ENCODE measurements at regions not wholly inside any gene's neighbourhood (a gene's known extent, or its start where the extent isn't known, plus 50 kb on each side); places are given as distances from the start of the nearest gene placed in this dataset.
"Not testable (repeated sequence)": the region's sequence is repeated elsewhere in the genome, so short reads cannot be mapped to it uniquely, and the experiment has no call there.

DNA sequence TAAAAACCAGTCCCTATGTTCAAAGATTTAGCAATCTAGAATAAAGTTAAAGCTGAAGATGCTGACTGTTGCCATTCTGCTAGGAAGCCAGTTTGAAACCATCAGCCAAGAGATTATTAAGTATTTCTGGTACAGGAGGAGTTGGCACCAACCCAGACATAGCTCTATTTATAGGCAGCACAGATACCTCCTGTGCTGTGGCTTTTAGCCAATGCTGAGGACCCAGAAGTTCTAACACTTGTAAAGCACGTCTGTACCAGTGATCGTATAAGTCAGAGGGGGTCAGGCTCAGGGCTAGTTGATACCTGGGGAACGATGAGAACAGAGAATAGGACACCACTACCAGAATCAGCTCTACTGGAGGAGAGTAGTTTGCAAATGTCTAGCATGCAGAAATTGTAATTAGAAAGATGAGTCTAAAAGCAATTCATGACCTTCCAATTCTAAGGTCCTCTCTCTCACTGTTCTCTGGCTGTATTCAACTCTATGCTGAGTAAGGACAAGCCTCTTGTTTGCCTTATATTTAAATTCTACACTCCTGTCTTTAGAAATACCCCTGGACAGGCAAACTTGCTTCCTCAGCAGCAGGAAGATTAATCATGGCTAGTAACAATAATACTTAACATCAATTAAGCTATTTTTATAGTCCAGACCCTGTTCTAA is 96.8 kb upstream of the PALMD start:
- Histone ChIP-seq H3K4me3 (ENCODE audit: low read depth, low read length) (no peak overlapping the region), H3K36me3 (ENCODE audit: control insufficient read depth, insufficient read depth, low read length) (no peaks in the 10 kb centered on the region), H3K27me3 (ENCODE audit: control insufficient read depth, insufficient read depth, low read length) (no peaks in the 10 kb centered on the region)
- TF ChIP-seq CTCF (IDR thresholded peaks at IDR 0.05; ENCODE audit: insufficient read depth, low read length, severe bottlenecking): no peak
- DNase-seq (ENCODE audit: low read depth) (no peak), FAIRE-seq (no peak)

- Histone ChIP-seq H3K27me3 (ENCODE audit: control insufficient read depth, insufficient read depth, low read length) (no peaks in the 10 kb centered on the region), H3K36me3 (ENCODE audit: control insufficient read depth, insufficient read depth, low read length) (no peaks in the 10 kb centered on the region), H3K4me3 (ENCODE audit: low read depth, low read length) (no peak overlapping the region)
- no peak for TF ChIP-seq CTCF (IDR thresholded peaks at IDR 0.05; ENCODE audit: insufficient read depth, low read length, severe bottlenecking)
- FAIRE-seq: no peak
- no peak for DNase-seq (ENCODE audit: low read depth)
Measured at GRCh38 chr1:99550198-99550597, 95.7 kb upstream of the PALMD start.

DNA sequence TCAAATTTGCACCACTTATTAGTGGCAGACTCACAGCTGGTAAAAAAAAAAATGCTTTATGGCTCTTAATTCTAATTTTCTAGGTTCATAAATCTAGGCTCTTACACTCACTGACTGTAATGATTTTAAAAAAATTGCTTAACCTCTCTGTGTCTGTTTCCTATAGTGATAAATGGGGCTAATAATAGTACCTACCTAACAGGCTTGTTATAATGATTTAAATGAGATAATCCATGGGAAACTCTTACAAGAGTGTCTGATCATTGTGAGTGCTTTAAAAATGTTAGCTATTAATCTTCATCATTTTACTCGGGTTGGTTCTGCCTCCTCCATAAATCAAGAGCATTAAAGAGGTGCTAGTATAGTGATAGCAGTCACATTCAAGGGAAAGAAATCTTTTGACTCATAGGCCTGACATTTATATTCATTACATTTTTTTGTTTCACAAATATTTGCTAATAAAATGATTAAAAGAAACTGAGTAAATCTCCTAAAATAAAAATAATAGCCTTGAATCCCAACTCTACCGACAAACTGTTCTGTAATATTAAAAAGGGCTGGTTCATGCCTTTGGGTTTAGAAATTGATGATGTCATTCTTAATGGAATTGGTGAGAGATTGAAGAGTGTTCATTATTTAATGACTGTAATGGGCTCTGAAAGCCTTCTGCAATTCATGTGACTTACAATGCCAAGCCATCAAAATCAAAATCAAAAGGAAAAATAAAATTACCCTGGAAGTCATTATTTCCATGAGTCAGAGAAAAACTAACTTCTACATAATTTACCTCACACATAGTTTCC is 93.9 kb upstream of the PALMD start:
- Histone ChIP-seq H3K27me3 (ENCODE audit: control insufficient read depth, insufficient read depth, low read length) (no peaks in the 10 kb centered on the region), H3K4me3 (ENCODE audit: low read depth, low read length) (no peak overlapping the region), H3K36me3 (ENCODE audit: control insufficient read depth, insufficient read depth, low read length) (no peaks in the 10 kb centered on the region)
- no peak for TF ChIP-seq CTCF (IDR thresholded peaks at IDR 0.05; ENCODE audit: insufficient read depth, low read length, severe bottlenecking)
- FAIRE-seq (no peak), DNase-seq (ENCODE audit: low read depth) (no peak)

GRCh38 chr1:99553301-99553700 is 92.6 kb upstream of the PALMD start:
- DNase-seq (ENCODE audit: low read depth) (no peak), FAIRE-seq (no peak)
- Histone ChIP-seq H3K4me3 (ENCODE audit: low read depth, low read length) (no peak overlapping the region), H3K27me3 (ENCODE audit: control insufficient read depth, insufficient read depth, low read length) (no peaks in the 10 kb centered on the region), H3K36me3 (ENCODE audit: control insufficient read depth, insufficient read depth, low read length) (no peaks in the 10 kb centered on the region)
- no peak for TF ChIP-seq CTCF (IDR thresholded peaks at IDR 0.05; ENCODE audit: insufficient read depth, low read length, severe bottlenecking)

GRCh38 chr1:99553819-99554218 is 92.1 kb upstream of the PALMD start:
- H3K36me3 ChIP-seq (ENCODE audit: control insufficient read depth, insufficient read depth, low read length); H3K27me3 ChIP-seq (ENCODE audit: control insufficient read depth, insufficient read depth, low read length); DNase-seq (ENCODE audit: low read depth); FAIRE-seq; H3K4me3 ChIP-seq (ENCODE audit: low read depth, low read length): not testable (repeated sequence)

DNA sequence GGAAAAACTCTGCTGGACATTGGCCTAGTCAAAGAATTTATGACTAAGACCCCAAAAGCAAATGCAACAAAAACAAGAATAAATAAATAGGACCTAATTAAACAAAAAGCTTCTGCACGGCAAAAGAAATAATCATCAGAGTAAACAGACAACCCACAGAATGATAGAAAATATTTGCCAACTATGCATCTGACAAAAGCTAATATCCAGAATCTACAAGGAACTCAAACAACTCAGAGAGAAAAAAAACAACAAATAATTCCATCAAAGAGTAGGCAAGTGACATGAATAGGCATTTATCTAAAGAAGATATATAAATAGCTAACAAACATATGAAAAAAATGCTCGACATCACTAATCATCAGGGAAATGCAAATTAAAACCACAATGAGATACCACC is 91.2 kb upstream of the PALMD start:
- DNase-seq (ENCODE audit: low read depth) (no peak), FAIRE-seq (no peak)
- TF ChIP-seq CTCF (IDR thresholded peaks at IDR 0.05; ENCODE audit: insufficient read depth, low read length, severe bottlenecking): no peak
- Histone ChIP-seq H3K4me3 (ENCODE audit: low read depth, low read length) (no peak overlapping the region), H3K27me3 (ENCODE audit: control insufficient read depth, insufficient read depth, low read length) (no peaks in the 10 kb centered on the region), H3K36me3 (ENCODE audit: control insufficient read depth, insufficient read depth, low read length) (no peaks in the 10 kb centered on the region)

Measured in bronchial epithelial cell (primary cell).